ENCODE measurements at regions not wholly inside any gene's neighbourhood (a gene's known extent, or its start where the extent isn't known, plus 50 kb on each side); places are given as distances from the start of the nearest gene placed in this dataset.

GRCh38 chr4:1478766-1479355 is 72.6 kb upstream of the NKX1-1 start (continued):
- TF ChIP-seq CHD7 (IDR thresholded peaks at IDR 0.05; ENCODE audit: low read depth, low read length): no peak

All from K562 (cell line).